ENCODE measurements at regions not wholly inside any gene's neighbourhood (a gene's known extent, or its start where the extent isn't known, plus 50 kb on each side); places are given as distances from the start of the nearest gene placed in this dataset.

DNA sequence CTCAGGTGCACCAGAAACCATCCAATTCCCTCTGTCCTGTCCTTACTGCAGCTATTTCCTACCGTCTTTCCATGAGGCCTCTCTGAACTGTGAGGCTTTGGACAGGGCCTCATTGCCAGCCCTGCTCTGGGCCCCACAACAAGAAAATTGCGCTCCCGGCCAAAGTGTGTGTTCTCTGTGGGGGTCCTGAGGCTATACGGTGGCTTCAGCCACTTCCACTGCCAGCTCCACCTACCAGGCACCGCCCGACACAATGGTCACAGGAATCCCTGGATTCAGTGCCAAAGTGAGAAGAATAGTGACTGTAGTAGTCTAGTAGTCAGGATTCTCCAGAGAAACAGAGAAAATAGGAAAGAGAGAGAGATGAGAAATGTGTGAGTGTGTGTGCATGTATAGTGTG, 140.2 kb downstream of the IRS1 start:
- TF ChIP-seq ZNF274 (IDR thresholded peaks at IDR 0.05; ENCODE audit: low read depth, low read length) (no peak), YY1 (IDR thresholded peaks at IDR 0.05; ENCODE audit: insufficient read depth, insufficient read length) (no peak)
